T-helper 2 cell (primary cell): ENCODE measurements at regions not wholly inside any gene's neighbourhood (a gene's known extent, or its start where the extent isn't known, plus 50 kb on each side); places are given as distances from the start of the nearest gene placed in this dataset.

Experiments
- DNase-seq, 5 experiments: peaks; one replicate each; pipeline versions ENCODE4 v3.0.0 to v3.0.0-alpha.2; 2012 to 2022

GRCh38 chr12:125685915-125686314, 620.7 kb downstream of the AACS start:
- no peak for DNase-seq

- DNase-seq, result no peak
These were observed 622.2 kb downstream of the AACS start for GRCh38 chr12:125687403-125687802.

- no peak for DNase-seq
These were observed 622.6 kb downstream of the AACS start for GRCh38 chr12:125687820-125688219.

- DNase-seq, result no peak
These were observed 623.0 kb downstream of the AACS start for GRCh38 chr12:125688223-125688622.

GRCh38 chr12:125688881-125689280, 623.6 kb downstream of the AACS start:
- DNase-seq, result no peak

GRCh38 chr12:125689576-125690410, 624.6 kb downstream of the AACS start:
- DNase-seq, result no peak

- DNase-seq, result no peak
These were observed 625.6 kb downstream of the AACS start for GRCh38 chr12:125690841-125691240.

GRCh38 chr12:125696054-125696453, 630.8 kb downstream of the AACS start:
- no peak for DNase-seq

GRCh38 chr12:125704803-125705202, 639.6 kb downstream of the AACS start:
- DNase-seq, result no peak

GRCh38 chr12:125720961-125721360, 655.7 kb downstream of the AACS start:
- DNase-seq, result no peak

GRCh38 chr12:125734137-125734536, 668.9 kb downstream of the AACS start:
- DNase-seq, result no peak

- no peak for DNase-seq
These were observed 673.0 kb downstream of the AACS start for GRCh38 chr12:125738211-125738610.

- DNase-seq, result no peak
These were observed 677.2 kb downstream of the AACS start for GRCh38 chr12:125742413-125742812.

- no peak for DNase-seq
These were observed 679.0 kb downstream of the AACS start for GRCh38 chr12:125744201-125744600.

GRCh38 chr12:125755512-125755911, 690.3 kb downstream of the AACS start:
- no peak for DNase-seq

- no peak for DNase-seq
These were observed 700.9 kb downstream of the AACS start for GRCh38 chr12:125766091-125766490.

GRCh38 chr12:125772403-125772802, 707.2 kb downstream of the AACS start:
- no peak for DNase-seq

- peak in 1 of 5 experiments; percentile 46 for DNase-seq
These were observed 707.9 kb downstream of the AACS start for GRCh38 chr12:125773033-125773640.

- no peak for DNase-seq
These were observed 710.3 kb downstream of the AACS start for GRCh38 chr12:125775507-125775906.

GRCh38 chr12:125776212-125776611, 711.0 kb downstream of the AACS start:
- DNase-seq, result no peak

GRCh38 chr12:125786143-125786542, 720.9 kb downstream of the AACS start:
- DNase-seq, result no peak

GRCh38 chr12:125794401-125794800, 729.2 kb downstream of the AACS start:
- no peak for DNase-seq

- no peak for DNase-seq
These were observed 732.4 kb downstream of the AACS start for GRCh38 chr12:125797421-125798175.

GRCh38 chr12:125804660-125805059, 739.4 kb downstream of the AACS start:
- no peak for DNase-seq
